ENCODE measurements at regions not wholly inside any gene's neighbourhood (a gene's known extent, or its start where the extent isn't known, plus 50 kb on each side); places are given as distances from the start of the nearest gene placed in this dataset.

DNA sequence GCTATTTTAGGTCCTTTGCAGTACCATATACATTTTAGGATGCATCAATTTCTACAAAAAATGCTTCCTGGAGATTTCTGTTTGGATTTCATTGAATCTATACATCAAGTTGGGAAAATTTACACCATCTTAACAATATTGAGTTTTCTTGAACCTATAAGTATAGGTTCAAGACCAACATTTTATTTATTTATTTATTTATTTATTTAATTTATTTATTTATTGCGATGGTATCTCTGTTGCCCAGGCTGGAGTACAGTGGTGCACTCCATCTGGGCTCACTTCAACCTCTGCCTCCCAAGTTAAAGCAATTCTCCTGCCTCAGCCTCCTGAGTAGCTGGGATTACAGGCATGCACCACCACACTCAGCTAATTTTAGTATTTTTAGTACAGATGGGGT lies 125.0 kb upstream of the HS3ST2 start:
- no peaks in the 10 kb centered on the region for H3F3A ChIP-seq (ENCODE audit: insufficient read depth, low read depth)
- CTCF ChIA-PET = no interaction called here
- no TSS peak for BruUV-seq (replicated peaks)

DNA sequence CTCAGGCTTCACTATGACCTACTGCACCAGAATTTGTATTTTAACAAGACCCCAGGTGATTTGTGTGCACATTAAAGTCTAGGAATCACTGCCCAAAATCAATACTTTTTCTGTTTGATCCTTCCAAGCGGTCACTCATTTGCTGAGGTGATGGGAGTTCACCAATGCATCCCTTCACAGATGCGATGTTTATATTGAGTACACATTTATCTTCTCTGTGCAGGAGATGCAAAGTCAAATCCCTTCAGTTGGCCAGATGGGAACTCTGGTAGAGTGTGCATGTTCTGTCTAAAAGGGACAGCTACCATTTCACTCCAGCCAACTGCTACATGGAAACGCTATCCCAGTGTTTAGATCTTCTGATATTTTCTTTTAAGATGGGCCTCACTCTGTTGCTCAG lies 122.6 kb upstream of the HS3ST2 start:
- Histone ChIP-seq H2AFZ (no peak overlapping the region), H3K9me3 (ENCODE audit: insufficient read depth, low read depth) (peaks cover 16% of the 10 kb centered on the region), H3K9me2 (ENCODE audit: insufficient read depth) (no peaks in the 10 kb centered on the region), H3K27me3 (ENCODE audit: insufficient read depth, low read depth) (no peaks in the 10 kb centered on the region), H3K4me2 (no peak overlapping the region), H3K27ac (no peak overlapping the region), H3K36me3 (ENCODE audit: low read depth) (no peaks in the 10 kb centered on the region), H3K79me2 (ENCODE audit: low read depth) (no peaks in the 10 kb centered on the region), H3K4me1 (replicated peaks; ENCODE audit: insufficient read depth) (no peaks in the 10 kb centered on the region), H3F3A (ENCODE audit: insufficient read depth, low read depth) (no peaks in the 10 kb centered on the region), H3K4me3 (no peak overlapping the region), H4K20me1 (ENCODE audit: insufficient read depth) (no peaks in the 10 kb centered on the region)
- no TSS peak for BruUV-seq (replicated peaks)
- TF ChIP-seq, protein P1, sequence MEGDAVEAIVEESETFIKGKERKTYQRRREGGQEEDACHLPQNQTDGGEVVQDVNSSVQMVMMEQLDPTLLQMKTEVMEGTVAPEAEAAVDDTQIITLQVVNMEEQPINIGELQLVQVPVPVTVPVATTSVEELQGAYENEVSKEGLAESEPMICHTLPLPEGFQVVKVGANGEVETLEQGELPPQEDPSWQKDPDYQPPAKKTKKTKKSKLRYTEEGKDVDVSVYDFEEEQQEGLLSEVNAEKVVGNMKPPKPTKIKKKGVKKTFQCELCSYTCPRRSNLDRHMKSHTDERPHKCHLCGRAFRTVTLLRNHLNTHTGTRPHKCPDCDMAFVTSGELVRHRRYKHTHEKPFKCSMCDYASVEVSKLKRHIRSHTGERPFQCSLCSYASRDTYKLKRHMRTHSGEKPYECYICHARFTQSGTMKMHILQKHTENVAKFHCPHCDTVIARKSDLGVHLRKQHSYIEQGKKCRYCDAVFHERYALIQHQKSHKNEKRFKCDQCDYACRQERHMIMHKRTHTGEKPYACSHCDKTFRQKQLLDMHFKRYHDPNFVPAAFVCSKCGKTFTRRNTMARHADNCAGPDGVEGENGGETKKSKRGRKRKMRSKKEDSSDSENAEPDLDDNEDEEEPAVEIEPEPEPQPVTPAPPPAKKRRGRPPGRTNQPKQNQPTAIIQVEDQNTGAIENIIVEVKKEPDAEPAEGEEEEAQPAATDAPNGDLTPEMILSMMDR (conservative IDR thresholded peaks at IDR 0.05) = no peak
- TF ChIP-seq EZH2 (IDR thresholded peaks at IDR 0.05; ENCODE audit: low read depth) = no peak
- ChIA-PET POLR2A (ENCODE audit: unreplicated experiment) (no interaction called here), CTCF (no interaction called here)
- intact Hi-C loops (cut with micrococcal nuclease; ENCODE audit: unreplicated experiment) = no loop called here
- no peak for DNase-seq

More for the DNA sequence above, 125.0 kb upstream of the HS3ST2 start:
- Histone ChIP-seq H3K79me2 (ENCODE audit: low read depth) (no peaks in the 10 kb centered on the region), H3K4me1 (replicated peaks; ENCODE audit: insufficient read depth) (no peaks in the 10 kb centered on the region), H3K27ac (no peak overlapping the region), H3K27me3 (ENCODE audit: insufficient read depth, low read depth) (no peaks in the 10 kb centered on the region), H3K4me2 (no peak overlapping the region), H4K20me1 (ENCODE audit: insufficient read depth) (no peaks in the 10 kb centered on the region), H2AFZ (no peak overlapping the region), H3K36me3 (ENCODE audit: low read depth) (no peaks in the 10 kb centered on the region), H3K4me3 (no peak overlapping the region), H3K9me2 (ENCODE audit: insufficient read depth) (no peaks in the 10 kb centered on the region), H3K9me3 (ENCODE audit: insufficient read depth, low read depth) (peaks cover 16% of the 10 kb centered on the region)
- POLR2A ChIA-PET (ENCODE audit: unreplicated experiment) = no interaction called here
- intact Hi-C loops (cut with micrococcal nuclease; ENCODE audit: unreplicated experiment) = no loop called here
- TF ChIP-seq EZH2 (IDR thresholded peaks at IDR 0.05; ENCODE audit: low read depth) = no peak
- TF ChIP-seq, protein P1 (conservative IDR thresholded peaks at IDR 0.05) = no peak
- no peak for DNase-seq

DNA sequence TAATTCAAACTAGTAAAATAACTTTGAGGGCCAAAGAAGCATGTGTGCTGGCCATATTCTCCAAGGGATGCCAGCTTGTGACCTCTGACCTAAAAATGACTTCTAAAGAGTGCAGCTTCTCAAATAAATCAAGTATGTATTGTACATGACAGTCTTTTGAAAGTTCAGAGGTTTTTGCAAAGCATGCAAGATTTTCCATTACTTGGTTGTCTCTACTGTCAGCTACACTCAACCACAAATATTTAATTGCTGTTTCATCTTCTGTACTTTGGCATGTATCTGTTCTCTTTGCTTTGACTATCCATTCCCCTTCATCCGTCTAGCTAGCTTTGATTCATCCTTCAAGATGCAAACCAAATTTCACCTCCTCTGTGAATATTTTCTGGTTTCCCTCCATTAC lies 121.9 kb upstream of the HS3ST2 start:
- peaks cover 9% of the 10 kb centered on the region for H3K9me3 ChIP-seq (ENCODE audit: insufficient read depth, low read depth)
- H3K79me2 ChIP-seq (ENCODE audit: low read depth) = no peaks in the 10 kb centered on the region
- no peaks in the 10 kb centered on the region for H3K9me2 ChIP-seq (ENCODE audit: insufficient read depth)
- no TSS peak for BruUV-seq (replicated peaks)
- H3F3A ChIP-seq (ENCODE audit: insufficient read depth, low read depth) = no peaks in the 10 kb centered on the region
- H3K27ac ChIP-seq = no peak overlapping the region
- H3K4me3 ChIP-seq = no peak overlapping the region
- H4K20me1 ChIP-seq (ENCODE audit: insufficient read depth) = no peaks in the 10 kb centered on the region
- no peaks in the 10 kb centered on the region for H3K27me3 ChIP-seq (ENCODE audit: insufficient read depth, low read depth)
- no peak overlapping the region for H2AFZ ChIP-seq
- intact Hi-C loops (cut with micrococcal nuclease; ENCODE audit: unreplicated experiment) = no loop called here
- ChIA-PET POLR2A (ENCODE audit: unreplicated experiment) (no interaction called here), CTCF (interaction anchor here (0.6 kb wide), 1 partner anchor 380 kb away, joined by 6 read pairs; no protein-coding TSS in a partner anchor)
- TF ChIP-seq EZH2 (IDR thresholded peaks at IDR 0.05; ENCODE audit: low read depth) = no peak
- TF ChIP-seq, protein P1 (conservative IDR thresholded peaks at IDR 0.05) = no peak
- H3K4me1 ChIP-seq (replicated peaks; ENCODE audit: insufficient read depth) = no peaks in the 10 kb centered on the region
- DNase-seq = no peak
- H3K36me3 ChIP-seq (ENCODE audit: low read depth) = no peaks in the 10 kb centered on the region
- H3K4me2 ChIP-seq = no peak overlapping the region
